ENCODE measurements at regions not wholly inside any gene's neighbourhood (a gene's known extent, or its start where the extent isn't known, plus 50 kb on each side); places are given as distances from the start of the nearest gene placed in this dataset.

DNA sequence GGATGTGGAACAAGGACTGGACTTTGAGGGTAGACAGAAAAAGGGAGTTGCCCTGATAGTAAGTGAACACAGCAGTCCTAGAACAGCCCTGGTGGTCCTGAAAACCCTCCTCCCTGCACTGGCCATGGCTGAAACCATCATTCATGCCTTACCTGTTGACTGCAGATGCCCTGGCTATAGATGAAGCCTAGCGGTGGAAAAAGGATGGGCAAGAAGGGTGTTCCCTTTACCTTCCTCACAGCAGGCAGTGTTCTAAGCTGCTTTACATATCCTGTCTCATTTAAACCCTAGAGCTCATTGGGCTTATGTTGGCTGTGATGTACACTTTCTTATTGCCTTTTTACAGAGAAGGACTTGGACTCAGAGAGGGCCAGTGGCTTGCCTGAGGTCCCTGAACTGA lies 133.6 kb downstream of the C11orf91 start:
- no peak for ATAC-seq (ENCODE audit: poor library complexity)
- intact Hi-C loops (cut with DNase I): no loop called here
- no peak for DNase-seq

- no peak for ATAC-seq (ENCODE audit: poor library complexity)
- no peak for DNase-seq
- intact Hi-C loops (cut with DNase I): no loop called here
These were observed 135.7 kb downstream of the C11orf91 start for GRCh38 chr11:33564856-33565453.

GRCh38 chr11:33560729-33561128 lies 139.9 kb downstream of the C11orf91 start:
- no peak for DNase-seq
- ATAC-seq (ENCODE audit: poor library complexity): no peak

GRCh38 chr11:33559567-33559966 lies 141.1 kb downstream of the C11orf91 start:
- intact Hi-C loops (cut with DNase I): no loop called here
- ATAC-seq (ENCODE audit: poor library complexity): no peak
- no peak for DNase-seq

More at GRCh38 chr11:33560729-33561128, 139.9 kb downstream of the C11orf91 start:
- intact Hi-C loops (cut with DNase I): no loop called here

- ATAC-seq (ENCODE audit: poor library complexity) (no peak), DNase-seq (no peak)
- intact Hi-C loops (cut with DNase I): no loop called here
These were observed 142.5 kb downstream of the C11orf91 start for GRCh38 chr11:33558097-33558496.

GRCh38 chr11:33557201-33557600 lies 143.4 kb downstream of the C11orf91 start:
- ATAC-seq (ENCODE audit: poor library complexity) (no peak), DNase-seq (no peak)
- intact Hi-C loops (cut with DNase I): no loop called here

DNA sequence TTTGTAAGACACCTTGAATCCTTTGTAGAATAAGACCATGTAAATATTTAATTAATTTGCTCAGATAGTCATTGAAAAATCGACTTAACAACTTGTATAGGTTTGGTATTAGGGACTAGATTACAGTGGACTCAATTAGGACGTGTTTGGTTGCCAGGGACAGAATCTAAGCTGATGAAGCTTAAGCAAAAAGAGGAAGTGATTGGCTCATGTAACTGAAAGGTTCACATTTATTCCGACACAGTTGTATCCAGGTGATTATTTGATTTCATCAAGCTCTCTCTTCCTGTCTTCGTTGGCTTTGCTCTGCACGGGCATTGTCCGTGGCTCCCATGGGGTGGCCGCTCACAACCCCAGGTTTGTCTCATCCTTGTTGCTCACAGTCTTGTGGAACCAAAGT lies 146.4 kb downstream of the C11orf91 start:
- ATAC-seq (ENCODE audit: poor library complexity): no peak
- intact Hi-C loops (cut with DNase I): no loop called here
- DNase-seq: no peak

DNA sequence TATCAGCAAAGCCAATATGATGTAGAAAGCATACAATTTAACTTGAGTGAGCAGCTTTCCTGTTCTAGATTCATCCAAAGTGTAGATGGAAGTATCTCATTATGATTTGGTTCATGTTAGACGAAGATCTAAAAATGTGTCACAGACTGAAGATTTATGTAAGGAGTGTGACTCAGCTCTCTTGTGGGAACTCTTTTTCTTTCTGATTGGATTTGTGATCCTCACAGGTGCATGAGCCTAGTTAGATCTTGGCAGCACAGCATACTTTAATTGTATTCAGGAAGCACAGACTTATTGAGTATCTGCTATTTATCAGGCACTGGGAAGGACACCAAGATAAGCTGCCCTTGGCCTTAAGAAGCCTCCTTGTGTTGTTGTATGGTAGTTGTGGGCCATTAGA lies 147.1 kb downstream of the C11orf91 start:
- ATAC-seq (ENCODE audit: poor library complexity) (no peak), DNase-seq (no peak)
- intact Hi-C loops (cut with DNase I): no loop called here

GRCh38 chr11:33552756-33553155 lies 147.9 kb downstream of the C11orf91 start:
- intact Hi-C loops (cut with DNase I): no loop called here

DNA sequence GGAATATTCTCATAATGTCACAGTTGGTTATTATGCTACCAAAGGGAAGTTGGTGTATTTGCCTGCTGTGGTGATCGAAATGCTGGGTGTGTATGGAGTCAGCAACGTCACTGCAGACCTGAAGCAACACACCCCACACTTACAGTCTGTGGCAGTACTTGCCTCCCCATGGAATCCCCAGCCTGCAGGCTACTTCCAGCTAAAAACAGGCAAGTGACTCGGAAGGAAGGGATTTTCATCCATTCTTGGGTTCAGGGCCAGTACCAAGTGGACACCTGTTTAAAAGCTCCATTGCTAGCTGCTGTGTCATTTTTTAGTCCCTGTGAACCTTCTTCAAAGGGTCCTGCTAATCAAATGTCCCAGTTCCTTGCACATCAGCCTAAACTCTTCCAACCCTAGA lies 149.6 kb downstream of the C11orf91 start:
- intact Hi-C loops (cut with DNase I): no loop called here
- DNase-seq (no peak), ATAC-seq (ENCODE audit: poor library complexity) (no peak)

More at GRCh38 chr11:33552756-33553155, 147.9 kb downstream of the C11orf91 start:
- no peak for ATAC-seq (ENCODE audit: poor library complexity)
- DNase-seq: no peak

- DNase-seq: no peak
- no peak for ATAC-seq (ENCODE audit: poor library complexity)
- intact Hi-C loops (cut with DNase I): no loop called here
These were observed 151.1 kb downstream of the C11orf91 start for GRCh38 chr11:33549483-33549882.

GRCh38 chr11:33545931-33546330 lies 154.7 kb downstream of the C11orf91 start:
- intact Hi-C loops (cut with DNase I): no loop called here
- no peak for DNase-seq
- ATAC-seq (ENCODE audit: poor library complexity): no peak

DNA sequence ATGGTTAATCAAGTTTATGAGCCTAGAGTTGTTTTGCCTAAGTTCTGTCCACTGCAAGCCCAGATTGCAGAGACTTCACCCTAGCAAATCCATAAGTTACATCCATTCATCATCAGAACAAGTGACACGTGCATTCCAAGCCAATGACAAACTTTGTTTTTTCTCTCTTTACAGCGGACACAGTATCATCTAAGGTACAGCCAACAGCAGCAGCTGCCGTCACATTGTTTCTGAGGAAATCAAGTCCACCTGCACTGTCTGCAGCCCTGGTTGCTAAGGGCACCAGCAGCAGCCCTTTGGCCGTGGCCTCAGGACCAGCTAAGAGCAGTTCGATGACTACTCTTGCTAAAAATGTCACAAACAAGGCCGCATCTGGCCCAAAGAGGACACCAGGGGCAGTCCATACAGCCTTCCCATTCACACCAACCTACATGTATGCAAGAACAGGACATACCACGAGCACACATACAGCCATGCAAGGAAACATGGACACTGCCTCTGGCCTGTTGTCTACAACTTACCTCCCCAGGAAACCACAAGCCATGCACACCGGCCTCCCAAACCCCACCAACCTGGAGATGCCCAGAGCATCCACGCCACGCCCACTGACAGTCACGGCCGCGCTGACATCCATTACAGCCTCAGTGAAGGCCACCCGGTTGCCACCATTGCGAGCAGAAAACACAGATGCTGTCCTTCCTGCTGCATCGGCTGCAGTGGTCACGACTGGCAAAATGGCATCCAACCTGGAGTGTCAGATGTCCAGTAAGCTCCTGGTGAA lies 155.8 kb downstream of the C11orf91 start:
- ATAC-seq (ENCODE audit: poor library complexity) (no peak), DNase-seq (no peak)
- intact Hi-C loops (cut with DNase I): loop anchor here (5.0 kb wide), 1 partner anchor 143 kb away; no protein-coding TSS in a partner anchor

GRCh38 chr11:33543823-33544222 lies 156.8 kb downstream of the C11orf91 start:
- intact Hi-C loops (cut with DNase I): loop anchor here (5.0 kb wide), 1 partner anchor 143 kb away; no protein-coding TSS in a partner anchor
- DNase-seq (no peak), ATAC-seq (ENCODE audit: poor library complexity) (no peak)

- peak; percentile 57 for DNase-seq
- peak; percentile 71 for ATAC-seq (ENCODE audit: poor library complexity)
- intact Hi-C loops (cut with DNase I): loop anchor here (5.0 kb wide), 1 partner anchor 144 kb away; no protein-coding TSS in a partner anchor
These were observed 157.7 kb downstream of the C11orf91 start for GRCh38 chr11:33542921-33543320.

- intact Hi-C loops (cut with DNase I): loop anchor here (5.0 kb wide), 1 partner anchor 146 kb away; no protein-coding TSS in a partner anchor
- no peak for DNase-seq
- no peak for ATAC-seq (ENCODE audit: poor library complexity)
These were observed 159.4 kb downstream of the C11orf91 start for GRCh38 chr11:33540946-33541915.

GRCh38 chr11:33540427-33540826 lies 160.2 kb downstream of the C11orf91 start:
- no peak for DNase-seq
- no peak for ATAC-seq (ENCODE audit: poor library complexity)
- intact Hi-C loops (cut with DNase I): loop anchor here (5.0 kb wide), 1 partner anchor 147 kb away; no protein-coding TSS in a partner anchor

- intact Hi-C loops (cut with DNase I): loop anchor here (5.0 kb wide), 1 partner anchor 148 kb away; no protein-coding TSS in a partner anchor
- peak; percentile 73 for ATAC-seq (ENCODE audit: poor library complexity)
These were observed 160.9 kb downstream of the C11orf91 start for GRCh38 chr11:33539751-33540150.

DNA sequence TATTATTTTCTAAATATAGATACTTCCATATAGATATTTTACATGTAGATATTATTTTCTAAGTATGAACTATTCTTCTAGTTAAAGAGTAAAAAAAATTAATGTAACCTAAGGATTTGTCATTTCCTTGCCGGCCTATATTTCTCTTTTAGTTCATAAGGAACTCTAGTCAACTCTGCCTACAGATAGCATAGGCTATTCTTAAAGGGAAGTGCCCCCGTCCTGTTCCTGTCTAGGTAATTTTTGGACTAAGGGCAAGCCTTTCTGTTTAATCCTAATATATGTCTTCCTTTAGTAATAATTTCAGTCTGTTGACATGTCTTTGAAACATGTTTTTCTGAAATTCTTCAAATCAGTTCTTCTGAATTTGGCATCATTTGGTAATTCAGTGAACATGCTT lies 161.9 kb downstream of the C11orf91 start:
- ATAC-seq (ENCODE audit: poor library complexity) (no peak), DNase-seq (no peak)
- intact Hi-C loops (cut with DNase I): no loop called here

More at GRCh38 chr11:33539751-33540150, 160.9 kb downstream of the C11orf91 start:
- no peak for DNase-seq

Data from Right ventricle myocardium superior (tissue), 1 donor.